SK-N-MC (cell line): ENCODE measurements at regions not wholly inside any gene's neighbourhood (a gene's known extent, or its start where the extent isn't known, plus 50 kb on each side); places are given as distances from the start of the nearest gene placed in this dataset.

Source experiments
- DNase-seq: peaks from one replicate; pipeline ENCODE4 v3.0.0-alpha.2; 2011; ENCODE audit warnings: low read depth, low spot score
- H3K27ac ChIP-seq: fragments of 200-600 bp; sonication (generic); 2 replicates; pipeline ENCODE4 v1.5.1; 2016; ENCODE audit warnings: mixed run types
- H3K36me3 ChIP-seq: fragments of 200-600 bp; sonication (generic); 2 replicates; pipeline ENCODE4 v1.6.1; 2017; ENCODE audit warnings: antibody characterized with exemption, low read length, mixed read lengths; ENCODE audit not compliant: insufficient read depth
- H3K4me3 ChIP-seq: fragments of 200-600 bp; sonication (generic); 2 replicates; pipeline ENCODE4 v1.5.1; 2016
- H3K9ac ChIP-seq: fragments of 200-600 bp; sonication (generic); 2 replicates; pipeline ENCODE4 v1.8.0; 2017; ENCODE audit warnings: mixed run types, mixed read lengths; ENCODE audit not compliant: insufficient read length
- H3K9me3 ChIP-seq: fragments of 200-600 bp; sonication (generic); 2 replicates; pipeline ENCODE4 v1.6.1; 2017; ENCODE audit warnings: low read depth, mild to moderate bottlenecking, antibody characterized with exemption, low read length, moderate library complexity, mixed read lengths
- EZH2 ChIP-seq: fragments of 200-600 bp; sonication (generic); IDR thresholded peaks from one replicate; pipeline ENCODE4 v1.6.1; 2017; ENCODE audit warnings: antibody characterized with exemption
- FOXP2 ChIP-seq: optimal IDR thresholded peaks from 2 replicates; pipeline ENCODE3; 2011; ENCODE audit warnings: mild to moderate bottlenecking, moderate library complexity; ENCODE audit not compliant: insufficient read depth; ENCODE audit errors: extremely low read length, control extremely low read depth
- POLR2AphosphoS5 ChIP-seq: IDR thresholded peaks from 2 replicates; pipeline ENCODE4 v1.6.1; 2012; ENCODE audit warnings: mild to moderate bottlenecking, low read depth, low read length, borderline replicate concordance

DNA sequence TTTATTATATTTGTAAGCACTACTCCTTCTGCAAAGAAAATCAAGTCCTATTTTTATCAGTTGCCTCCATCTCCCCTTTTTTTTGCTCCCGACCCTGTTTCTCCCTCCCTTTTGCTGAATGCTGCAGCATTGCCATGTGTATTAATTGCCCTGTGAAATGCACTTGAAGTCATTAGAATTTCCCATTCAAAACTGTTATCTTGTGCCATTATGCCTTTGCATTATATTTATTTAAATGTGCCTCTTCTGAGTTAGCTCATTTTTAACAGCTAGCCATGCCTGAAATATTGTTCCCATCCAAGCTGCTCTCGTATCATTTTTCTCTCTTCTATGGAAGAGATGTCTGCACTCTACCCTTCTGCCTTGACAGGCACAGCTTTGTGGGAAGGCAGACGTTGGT is 404.0 kb upstream of the PLXNA2 start:
- no peaks in the 10 kb centered on the region for H3K9me3 ChIP-seq
- H3K27ac ChIP-seq = no peak overlapping the region
- H3K36me3 ChIP-seq = no peaks in the 10 kb centered on the region
- H3K4me3 ChIP-seq = no peak overlapping the region
- DNase-seq = no peak
- TF ChIP-seq FOXP2 (no peak), EZH2 (no peak), POLR2AphosphoS5 (no peak)
- H3K9ac ChIP-seq = no peak overlapping the region

DNA sequence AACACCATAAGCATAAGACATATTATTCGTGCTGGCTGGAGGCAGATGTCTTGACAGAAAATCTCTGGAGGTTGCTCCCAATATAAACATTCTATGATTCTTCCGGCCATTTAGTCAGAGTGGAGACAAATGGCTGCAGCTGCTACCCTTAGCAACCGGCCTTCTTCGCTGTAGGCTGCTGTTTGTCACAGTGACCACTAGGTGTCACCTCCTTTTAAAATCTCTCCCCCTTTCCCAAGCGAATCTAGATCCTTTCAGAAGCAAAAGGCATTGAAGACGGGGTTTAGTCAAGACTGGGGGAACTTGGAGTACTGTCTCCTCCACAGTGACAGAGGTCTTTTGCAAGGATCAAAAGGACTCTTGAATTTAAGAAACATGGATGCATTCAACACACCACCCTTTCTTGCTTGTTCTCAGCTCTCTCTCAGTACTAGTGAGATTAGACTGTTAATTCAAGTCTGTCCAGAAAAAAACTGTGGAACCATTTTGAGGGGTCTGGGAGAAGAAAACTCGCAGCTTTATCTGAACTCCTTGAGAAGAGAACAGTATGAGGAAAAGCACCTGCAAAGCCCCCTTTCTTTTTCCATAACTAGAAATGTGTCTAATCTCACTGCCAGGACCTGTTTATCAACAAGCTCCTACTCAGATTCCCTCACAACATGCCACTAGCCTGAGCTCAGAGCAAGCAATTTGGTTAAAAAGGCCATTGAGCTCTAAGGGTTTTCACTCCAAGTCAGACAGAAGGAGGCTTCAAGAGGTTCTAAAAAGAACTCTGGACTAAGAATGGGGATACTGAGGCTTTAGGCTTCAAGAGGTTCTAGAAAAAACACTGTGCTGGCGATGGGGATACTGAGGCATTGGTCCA is 408.3 kb upstream of the PLXNA2 start:
- TF ChIP-seq POLR2AphosphoS5 (no peak), EZH2 (no peak), FOXP2 (no peak)
- H3K9ac ChIP-seq = no peak overlapping the region
- H3K36me3 ChIP-seq = no peaks in the 10 kb centered on the region
- H3K4me3 ChIP-seq = no peak overlapping the region
- peak; percentile 16 for DNase-seq
- no peak overlapping the region for H3K27ac ChIP-seq
- no peaks in the 10 kb centered on the region for H3K9me3 ChIP-seq

- no peak overlapping the region for H3K27ac ChIP-seq
- no peak for DNase-seq
- H3K4me3 ChIP-seq = no peak overlapping the region
- TF ChIP-seq POLR2AphosphoS5 (no peak), FOXP2 (no peak), EZH2 (no peak)
- no peaks in the 10 kb centered on the region for H3K36me3 ChIP-seq
- H3K9ac ChIP-seq = no peak overlapping the region
- H3K9me3 ChIP-seq = no peaks in the 10 kb centered on the region
Measured at GRCh38 chr1:208653426-208653825, 409.2 kb upstream of the PLXNA2 start.

- no peaks in the 10 kb centered on the region for H3K9me3 ChIP-seq
- no peak overlapping the region for H3K4me3 ChIP-seq
- TF ChIP-seq FOXP2 = no peak
- no peak for TF ChIP-seq POLR2AphosphoS5
- TF ChIP-seq EZH2 = no peak
- no peak for DNase-seq
- H3K36me3 ChIP-seq = no peaks in the 10 kb centered on the region
- H3K27ac ChIP-seq = no peak overlapping the region
- H3K9ac ChIP-seq = no peak overlapping the region
Measured at GRCh38 chr1:208654241-208654640, 410.1 kb upstream of the PLXNA2 start.

DNA sequence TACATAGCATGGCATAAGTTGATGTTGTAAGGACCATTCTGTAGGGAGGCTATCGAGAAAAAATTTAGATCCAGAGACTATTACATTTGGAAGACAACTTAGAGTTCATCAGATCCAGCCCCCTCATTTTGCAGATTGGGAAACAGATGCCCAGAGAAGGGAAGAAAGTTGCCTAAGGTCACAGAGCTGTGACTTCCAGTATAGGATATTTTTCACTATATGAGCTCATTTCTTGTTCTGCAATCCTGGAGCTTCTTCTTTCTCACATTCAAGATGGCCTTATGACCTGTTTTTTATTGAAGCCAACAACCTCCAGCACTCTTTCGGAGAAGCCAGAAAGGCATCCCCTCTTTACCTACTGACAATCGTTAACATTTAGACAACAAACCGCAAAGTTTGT is 421.8 kb upstream of the PLXNA2 start:
- Histone ChIP-seq H3K4me3 (no peak overlapping the region), H3K9ac (no peak overlapping the region), H3K36me3 (no peaks in the 10 kb centered on the region), H3K27ac (no peak overlapping the region), H3K9me3 (no peaks in the 10 kb centered on the region; the same call in 1 of the 2 replicates)
- DNase-seq = no peak
- TF ChIP-seq POLR2AphosphoS5 = no peak
- no peak for TF ChIP-seq EZH2
- no peak for TF ChIP-seq FOXP2

GRCh38 chr1:208668991-208669390 is 424.8 kb upstream of the PLXNA2 start:
- TF ChIP-seq POLR2AphosphoS5 (no peak), EZH2 (no peak), FOXP2 (no peak)
- H3K27ac ChIP-seq = no peak overlapping the region
- no peak overlapping the region for H3K9ac ChIP-seq
- no peaks in the 10 kb centered on the region for H3K36me3 ChIP-seq
- DNase-seq = no peak
- no peaks in the 10 kb centered on the region for H3K9me3 ChIP-seq
- no peak overlapping the region for H3K4me3 ChIP-seq

GRCh38 chr1:208670778-208671177 is 426.6 kb upstream of the PLXNA2 start:
- Histone ChIP-seq H3K27ac (no peak overlapping the region), H3K36me3 (no peaks in the 10 kb centered on the region), H3K4me3 (no peak overlapping the region), H3K9ac (no peak overlapping the region), H3K9me3 (no peaks in the 10 kb centered on the region)
- TF ChIP-seq FOXP2 = no peak
- TF ChIP-seq EZH2 = no peak
- no peak for TF ChIP-seq POLR2AphosphoS5
- DNase-seq = no peak

GRCh38 chr1:208681878-208682663 is 437.9 kb upstream of the PLXNA2 start:
- H3K9ac ChIP-seq = no peak overlapping the region
- TF ChIP-seq EZH2 = no peak
- no peak for TF ChIP-seq FOXP2
- no peak for TF ChIP-seq POLR2AphosphoS5
- no peak for DNase-seq
- no peak overlapping the region for H3K4me3 ChIP-seq
- no peak overlapping the region for H3K27ac ChIP-seq
- H3K9me3 ChIP-seq = no peaks in the 10 kb centered on the region
- H3K36me3 ChIP-seq = no peaks in the 10 kb centered on the region

GRCh38 chr1:208682664-208683013 is 438.5 kb upstream of the PLXNA2 start:
- no peak for DNase-seq
- H3K36me3 ChIP-seq = no peaks in the 10 kb centered on the region
- H3K9ac ChIP-seq = no peak overlapping the region
- no peaks in the 10 kb centered on the region for H3K9me3 ChIP-seq
- H3K27ac ChIP-seq = no peak overlapping the region
- TF ChIP-seq EZH2 (no peak), FOXP2 (no peak), POLR2AphosphoS5 (no peak)
- H3K4me3 ChIP-seq = no peak overlapping the region
